ENCODE measurements at regions not wholly inside any gene's neighbourhood (a gene's known extent, or its start where the extent isn't known, plus 50 kb on each side); places are given as distances from the start of the nearest gene placed in this dataset.
"Not testable (repeated sequence)": the region's sequence is repeated elsewhere in the genome, so short reads cannot be mapped to it uniquely, and the experiment has no call there.

GRCh38 chr19:21668072-21668773 is 99.2 kb downstream of the ZNF100 start:
- DNase-seq: not testable (repeated sequence)

GRCh38 chr19:21655540-21656126 is 111.7 kb downstream of the ZNF100 start:
- no peak for DNase-seq

- DNase-seq: not testable (repeated sequence)
Observed at GRCh38 chr19:21651478-21651877, 115.9 kb downstream of the ZNF100 start.

- peak; percentile 3 for DNase-seq
Observed at GRCh38 chr19:21638776-21639175, 128.6 kb downstream of the ZNF100 start.

- DNase-seq: no peak
Observed at GRCh38 chr19:21626924-21627697, 121.7 kb downstream of the ZNF429 start.

- no peak for DNase-seq
Observed at GRCh38 chr19:21626091-21626490, 120.7 kb downstream of the ZNF429 start.

GRCh38 chr19:21622920-21623319 is 117.5 kb downstream of the ZNF429 start:
- DNase-seq: no peak

GRCh38 chr19:21621671-21622070 is 116.3 kb downstream of the ZNF429 start:
- DNase-seq: no peak

GRCh38 chr19:21617740-21618339 is 112.4 kb downstream of the ZNF429 start:
- no peak for DNase-seq

- not testable (repeated sequence) for DNase-seq
Observed at GRCh38 chr19:21614776-21615175, 109.4 kb downstream of the ZNF429 start.

GRCh38 chr19:21613201-21613600 is 107.8 kb downstream of the ZNF429 start:
- DNase-seq: not testable (repeated sequence)

- no peak for DNase-seq
Observed at GRCh38 chr19:21612403-21612872, 107.0 kb downstream of the ZNF429 start.

- no peak for DNase-seq
Observed at GRCh38 chr19:21611659-21612402, 106.4 kb downstream of the ZNF429 start.

GRCh38 chr19:21610787-21611186 is 105.4 kb downstream of the ZNF429 start:
- DNase-seq: no peak

GRCh38 chr19:21610341-21610740 is 104.9 kb downstream of the ZNF429 start:
- DNase-seq: no peak

GRCh38 chr19:21608571-21608970 is 103.2 kb downstream of the ZNF429 start:
- DNase-seq: no peak

GRCh38 chr19:21607449-21607848 is 102.0 kb downstream of the ZNF429 start:
- no peak for DNase-seq

- DNase-seq: not testable (repeated sequence)
Observed at GRCh38 chr19:21607011-21607410, 101.6 kb downstream of the ZNF429 start.

- not testable (repeated sequence) for DNase-seq
Observed at GRCh38 chr19:21606326-21606725, 100.9 kb downstream of the ZNF429 start.

- no peak for DNase-seq
Observed at GRCh38 chr19:21604951-21605476, 99.6 kb downstream of the ZNF429 start.
